Lower lobe of right lung (tissue), 2 donors: ENCODE measurements at regions not wholly inside any gene's neighbourhood (a gene's known extent, or its start where the extent isn't known, plus 50 kb on each side); places are given as distances from the start of the nearest gene placed in this dataset.

Experiments
- ATAC-seq, 2 donors: fragments of 200-7000 bp; cut with Tn5 transposase; one replicate each; pipeline ENCODE4 v1.9.1; 2020 to 2022; ENCODE audit warnings: mild to moderate bottlenecking in 2 of 2, moderate library complexity in 2 of 2
- DNase-seq: peaks from one replicate; pipeline ENCODE4 v3.0.0-alpha.2; 2020
- H3K27ac ChIP-seq: fragments of 200-600 bp; one replicate; pipeline ENCODE4 v1.8.0; 2022
- H3K27me3 ChIP-seq: fragments of 200-600 bp; one replicate; pipeline ENCODE4 v1.8.0; 2022; ENCODE audit warnings: low read depth
- H3K36me3 ChIP-seq: fragments of 200-600 bp; one replicate; pipeline ENCODE4 v1.8.0; 2022; ENCODE audit warnings: mild to moderate bottlenecking
- H3K4me1 ChIP-seq: fragments of 200-600 bp; one replicate; pipeline ENCODE4 v1.8.0; 2022
- H3K4me3 ChIP-seq: fragments of 200-600 bp; one replicate; pipeline ENCODE4 v1.8.0; 2022; ENCODE audit warnings: mild to moderate bottlenecking
- H3K9me3 ChIP-seq: fragments of 200-600 bp; one replicate; pipeline ENCODE4 v1.8.0; 2022
- intact Hi-C: fragments of 100-400 bp; cut with DNase I; formaldehyde crosslinking; loops from one replicate; pipeline ENCODE4 v1.11.0; 2022
- TF ChIP-seq, protein P1 (sequence below): fragments of 200-600 bp; IDR thresholded peaks from one replicate; pipeline ENCODE4 v1.8.0; 2022; ENCODE audit warnings: antibody characterized with exemption, mild to moderate bottlenecking
- donor health status: DM: no; HTN: yes; CAD: no; lungs with severe emphysema.

DNA sequence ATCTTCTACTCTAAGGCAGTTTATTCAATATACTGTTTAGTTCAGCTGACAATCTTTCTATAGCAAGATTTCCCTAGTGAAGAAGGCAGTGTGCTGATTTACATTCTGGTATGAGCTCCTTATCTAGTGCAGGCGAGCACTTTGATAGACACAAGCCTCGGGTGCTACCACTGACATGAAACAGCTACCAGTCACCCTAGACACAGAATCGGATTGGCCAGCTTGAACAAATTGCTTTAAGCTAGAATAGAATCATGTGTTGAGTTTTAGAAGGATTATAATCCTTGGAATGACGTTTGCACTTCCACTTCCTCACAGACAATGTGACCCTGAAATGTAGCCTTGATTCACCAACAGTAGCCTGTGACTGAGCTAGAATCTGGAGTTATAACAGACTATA is 394.0 kb downstream of the EPHA4 start:
- no peak overlapping the region for H3K27ac ChIP-seq
- TF ChIP-seq, protein P1, sequence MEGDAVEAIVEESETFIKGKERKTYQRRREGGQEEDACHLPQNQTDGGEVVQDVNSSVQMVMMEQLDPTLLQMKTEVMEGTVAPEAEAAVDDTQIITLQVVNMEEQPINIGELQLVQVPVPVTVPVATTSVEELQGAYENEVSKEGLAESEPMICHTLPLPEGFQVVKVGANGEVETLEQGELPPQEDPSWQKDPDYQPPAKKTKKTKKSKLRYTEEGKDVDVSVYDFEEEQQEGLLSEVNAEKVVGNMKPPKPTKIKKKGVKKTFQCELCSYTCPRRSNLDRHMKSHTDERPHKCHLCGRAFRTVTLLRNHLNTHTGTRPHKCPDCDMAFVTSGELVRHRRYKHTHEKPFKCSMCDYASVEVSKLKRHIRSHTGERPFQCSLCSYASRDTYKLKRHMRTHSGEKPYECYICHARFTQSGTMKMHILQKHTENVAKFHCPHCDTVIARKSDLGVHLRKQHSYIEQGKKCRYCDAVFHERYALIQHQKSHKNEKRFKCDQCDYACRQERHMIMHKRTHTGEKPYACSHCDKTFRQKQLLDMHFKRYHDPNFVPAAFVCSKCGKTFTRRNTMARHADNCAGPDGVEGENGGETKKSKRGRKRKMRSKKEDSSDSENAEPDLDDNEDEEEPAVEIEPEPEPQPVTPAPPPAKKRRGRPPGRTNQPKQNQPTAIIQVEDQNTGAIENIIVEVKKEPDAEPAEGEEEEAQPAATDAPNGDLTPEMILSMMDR = no peak
- DNase-seq (no peak), ATAC-seq (no peak)
- intact Hi-C loops = no loop called here
- no peaks in the 10 kb centered on the region for H3K4me1 ChIP-seq
- no peak overlapping the region for H3K4me3 ChIP-seq
- H3K27me3 ChIP-seq = no peaks in the 10 kb centered on the region
- H3K36me3 ChIP-seq = no peaks in the 10 kb centered on the region
- no peaks in the 10 kb centered on the region for H3K9me3 ChIP-seq

DNA sequence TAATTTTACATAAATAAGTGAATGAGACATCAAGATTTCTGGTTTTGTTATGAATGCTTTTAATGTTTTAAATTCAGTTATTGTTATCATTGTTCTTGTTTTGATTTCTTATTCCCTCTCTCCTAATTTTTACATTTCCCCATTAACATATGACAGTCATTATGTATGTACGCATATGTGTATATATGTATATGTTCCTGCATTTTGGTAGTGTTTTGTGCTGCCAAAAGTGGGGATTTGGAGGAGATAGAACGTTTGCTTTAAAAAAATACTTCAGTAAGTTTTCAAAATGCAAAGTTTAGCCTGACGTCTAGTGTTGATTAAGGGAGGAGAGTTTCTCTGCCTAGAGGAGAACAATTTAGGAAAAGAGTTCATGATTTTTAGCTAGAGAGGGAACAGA is 385.2 kb downstream of the EPHA4 start:
- DNase-seq (no peak), ATAC-seq (no peak)
- Histone ChIP-seq H3K36me3 (no peaks in the 10 kb centered on the region), H3K4me1 (no peaks in the 10 kb centered on the region), H3K27me3 (no peaks in the 10 kb centered on the region), H3K9me3 (no peaks in the 10 kb centered on the region), H3K4me3 (no peak overlapping the region), H3K27ac (no peak overlapping the region)
- TF ChIP-seq, protein P1 = no peak
- intact Hi-C loops = no loop called here

DNA sequence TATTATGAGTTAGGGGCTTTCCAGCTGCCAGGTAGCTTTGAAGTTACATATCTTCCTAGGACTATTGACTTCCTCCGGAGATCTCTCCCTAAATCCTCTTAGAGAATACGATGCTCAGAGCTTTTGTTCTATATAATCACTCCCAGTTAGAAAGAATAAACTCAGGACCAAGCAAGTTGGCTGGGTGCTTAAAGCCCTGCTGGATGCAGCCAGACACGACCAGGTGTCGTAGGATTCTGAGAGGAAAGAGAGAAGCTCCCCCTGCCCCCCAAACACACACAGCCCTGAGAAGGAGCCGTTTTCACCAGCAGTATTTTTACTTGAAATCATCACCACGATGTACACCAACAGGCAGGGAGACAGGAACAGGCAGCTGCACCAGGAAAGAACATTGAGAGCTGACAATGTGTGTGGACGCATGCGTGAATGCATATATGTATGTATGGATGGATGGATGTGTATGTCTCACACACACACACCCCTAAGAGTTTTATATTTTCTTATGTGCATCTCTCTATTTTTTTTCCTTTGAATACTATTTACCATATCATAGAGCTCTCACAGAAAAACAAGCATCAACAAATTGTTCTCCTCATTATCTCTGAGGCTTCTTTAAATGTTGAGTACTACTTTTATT is 382.6 kb downstream of the EPHA4 start:
- no peaks in the 10 kb centered on the region for H3K9me3 ChIP-seq
- TF ChIP-seq, protein P1 = no peak
- no peak for ATAC-seq
- no peaks in the 10 kb centered on the region for H3K36me3 ChIP-seq
- H3K27ac ChIP-seq = no peak overlapping the region
- H3K27me3 ChIP-seq = no peaks in the 10 kb centered on the region
- H3K4me3 ChIP-seq = no peak overlapping the region
- H3K4me1 ChIP-seq = no peaks in the 10 kb centered on the region
- DNase-seq = no peak
- intact Hi-C loops = no loop called here

DNA sequence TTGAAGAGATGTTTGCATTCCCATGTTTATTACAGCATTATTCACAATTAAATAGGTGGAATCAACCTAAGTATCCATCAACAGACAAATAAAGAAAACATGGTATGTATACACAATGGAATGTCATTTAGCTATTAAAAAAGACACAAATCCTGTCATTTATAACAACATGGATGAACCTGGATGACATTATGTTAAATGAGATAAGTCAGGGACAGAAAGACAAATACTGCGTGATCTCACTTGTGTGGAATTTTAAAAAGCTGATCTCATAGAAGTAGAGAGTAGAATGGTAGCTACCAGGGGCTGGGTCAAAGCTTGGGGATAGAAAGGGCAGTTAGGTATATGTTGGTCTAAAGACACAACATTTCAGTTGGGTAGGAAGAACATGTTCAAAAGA is 376.3 kb downstream of the EPHA4 start:
- no peaks in the 10 kb centered on the region for H3K4me1 ChIP-seq
- DNase-seq (no peak), ATAC-seq (no peak)
- no peaks in the 10 kb centered on the region for H3K36me3 ChIP-seq
- no peaks in the 10 kb centered on the region for H3K27me3 ChIP-seq
- no peaks in the 10 kb centered on the region for H3K9me3 ChIP-seq
- TF ChIP-seq, protein P1 = no peak
- intact Hi-C loops = no loop called here
- no peak overlapping the region for H3K4me3 ChIP-seq
- no peak overlapping the region for H3K27ac ChIP-seq

DNA sequence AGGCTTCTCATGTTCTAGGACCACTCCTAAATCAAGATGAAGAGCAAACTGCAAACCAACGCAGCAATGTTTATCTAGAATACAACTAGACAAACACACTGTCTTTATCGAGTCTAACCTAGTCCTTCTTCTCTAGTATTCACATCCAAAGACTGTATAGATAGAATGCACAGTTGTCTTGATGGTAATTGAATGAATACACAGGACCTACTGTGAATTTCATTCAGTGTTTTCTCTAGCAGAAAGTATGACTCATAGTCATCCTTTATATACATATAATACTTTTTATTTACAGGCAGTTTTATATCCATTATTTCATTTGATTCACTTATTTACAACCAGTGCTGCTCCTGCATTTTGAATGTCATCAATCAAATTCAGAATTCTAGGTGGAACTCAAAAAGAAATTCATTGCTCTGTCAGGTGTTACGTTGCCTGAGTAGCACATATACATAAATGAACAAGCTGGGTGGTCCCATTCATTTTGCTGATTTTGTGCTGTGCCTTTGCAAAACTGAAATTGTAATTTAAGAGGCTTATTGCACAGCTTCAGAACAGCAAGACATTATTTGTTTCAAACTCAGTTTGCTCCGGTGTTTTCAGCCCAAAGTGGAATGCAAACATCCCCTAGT is 374.8 kb downstream of the EPHA4 start:
- Histone ChIP-seq H3K4me3 (no peak overlapping the region), H3K9me3 (no peaks in the 10 kb centered on the region), H3K36me3 (no peaks in the 10 kb centered on the region), H3K27ac (no peak overlapping the region), H3K27me3 (no peaks in the 10 kb centered on the region), H3K4me1 (no peaks in the 10 kb centered on the region)
- no peak for ATAC-seq
- DNase-seq = no peak
- intact Hi-C loops = no loop called here
- TF ChIP-seq, protein P1 = no peak
